K562 (cell line): ENCODE measurements at regions not wholly inside any gene's neighbourhood (a gene's known extent, or its start where the extent isn't known, plus 50 kb on each side); places are given as distances from the start of the nearest gene placed in this dataset.

Source experiments
- ATAC-seq: fragments of 200-7000 bp; cut with Tn5 transposase; 3 replicates; pipeline ENCODE4 v1.9.1; 2020; ENCODE audit warnings: moderate library complexity
- BruUV-seq: library from RNA; stranded (reverse); fragments of 400-500 nt; replicated peaks from 2 replicates; lab custom pipeline; 2021; lab: Mats Ljungman, UMichigan
- CTCF ChIA-PET: fragments of 300-600 bp; formaldehyde crosslinking; extraction: SDS; loops from one replicate; lab custom pipeline; 2021; ENCODE audit warnings: low intra/inter-chr PET ratio; lab: Yijun Ruan, JAX
- POLR2A ChIA-PET: fragments of 300-600, 350-650 bp; sonication (Branson Sonifier 250); formaldehyde crosslinking; extraction: SDS; loops from one replicate; lab custom pipeline; 2021; ENCODE audit warnings: antibody characterized with exemption, inconsistent platforms; lab: Yijun Ruan, JAX
- DNase-seq, 4 experiments: peaks; one replicate each; pipeline versions ENCODE4 v3.0.0 to v3.0.0-alpha.2; 2011 to 2018; ENCODE audit warnings: low spot score in 3 of 4, mixed read lengths in 3 of 4; ENCODE audit errors: extremely low read depth in 1 of 4
- FAIRE-seq: peaks from 2 replicates; lab custom pipeline; 2011; peaks lifted over from hg19 to GRCh38; lab: Jason Lieb, UNC
- H2AFZ ChIP-seq: 2 replicates; pipeline ENCODE4 v1.6.0; 2011; ENCODE audit warnings: low read depth, low read length, control low read depth, inconsistent platforms
- H3K27ac ChIP-seq: fragments of 200-600 bp; 3 replicates; pipeline ENCODE4 v1.8.0; 2011; ENCODE audit warnings: low read depth, mild to moderate bottlenecking, control low read depth, inconsistent platforms, low read length, moderate library complexity, mixed read lengths; ENCODE audit errors: extremely low read depth
- H3K27me3 ChIP-seq, 2 experiments: fragments of 300-600 bp in 1 of 2; 2 replicates in 1 of 2; 3 replicates in 1 of 2; pipeline versions ENCODE4 v1.6.0 to v1.8.0; 2011; ENCODE audit warnings: inconsistent platforms in 2 of 2, low read length in 2 of 2, mild to moderate bottlenecking in 1 of 2, mixed read lengths in 1 of 2, moderate library complexity in 1 of 2; ENCODE audit not compliant: control insufficient read depth in 2 of 2, insufficient read depth in 2 of 2
- H3K36me3 ChIP-seq: fragments of 300-600 bp; 3 replicates; pipeline ENCODE4 v1.8.0; 2011; ENCODE audit warnings: mild to moderate bottlenecking, low read length, inconsistent platforms; ENCODE audit not compliant: control insufficient read depth, insufficient read depth
- H3K4me1 ChIP-seq, 2 experiments: fragments of 200-600 bp in 1 of 2; replicated peaks in 1 of 2; 2 replicates in 1 of 2; 3 replicates in 1 of 2; pipeline versions ENCODE4 v1.5.1 to v1.8.0; 2011; ENCODE audit warnings: inconsistent platforms in 2 of 2, low read length in 2 of 2, mild to moderate bottlenecking in 1 of 2, mixed read lengths in 1 of 2, moderate library complexity in 1 of 2; ENCODE audit not compliant: control insufficient read depth in 2 of 2, insufficient read depth in 2 of 2
- H3K4me2 ChIP-seq: 2 replicates; pipeline ENCODE4 v1.6.1; 2011; ENCODE audit warnings: low read length, control low read depth, inconsistent platforms, mixed read lengths; ENCODE audit not compliant: insufficient read depth
- H3K4me3 ChIP-seq: fragments of 200-600 bp; sonication (generic), shearing (Covaris generic); 2 replicates; pipeline ENCODE4 v1.5.1; 2016; ENCODE audit warnings: control low read depth, inconsistent platforms
- H3K79me2 ChIP-seq: fragments of 200-600 bp; 3 replicates; pipeline ENCODE4 v1.8.0; 2011; ENCODE audit warnings: low read length, inconsistent platforms; ENCODE audit not compliant: control insufficient read depth, insufficient read depth
- H3K9ac ChIP-seq, 2 experiments: 2 replicates each; pipeline versions ENCODE4 v1.6.0 to v1.6.1; 2011; ENCODE audit warnings: low read depth in 2 of 2, low read length in 2 of 2, control low read depth in 1 of 2, inconsistent platforms in 1 of 2, mild to moderate bottlenecking in 1 of 2, mixed read lengths in 1 of 2; ENCODE audit not compliant: insufficient read depth in 1 of 2
- H3K9me1 ChIP-seq: one replicate; pipeline ENCODE4 v1.6.0; 2011; ENCODE audit warnings: inconsistent platforms, mild to moderate bottlenecking, low read length, moderate library complexity; ENCODE audit not compliant: control insufficient read depth, insufficient read depth
- H3K9me3 ChIP-seq: replicated peaks from 2 replicates; pipeline ENCODE4 v1.5.1; 2011; ENCODE audit warnings: low read depth, low read length, inconsistent platforms; ENCODE audit not compliant: control insufficient read depth, insufficient read depth
- H4K20me1 ChIP-seq: replicated peaks from 2 replicates; pipeline ENCODE4 v1.6.1; 2011; ENCODE audit warnings: low read length, inconsistent platforms, mixed read lengths; ENCODE audit not compliant: control insufficient read depth, insufficient read depth
- ARNT ChIP-seq, 2 experiments: fragments of 450-650 bp; IDR thresholded peaks; 2 replicates each; pipeline ENCODE4 v1.6.1; 2016; ENCODE audit warnings: mild to moderate bottlenecking in 1 of 2
- ASH1L ChIP-seq: fragments of 450-650 bp; IDR thresholded peaks from 2 replicates; pipeline ENCODE4 v1.6.1; 2018; ENCODE audit warnings: borderline replicate concordance, mild to moderate bottlenecking, low read depth; ENCODE audit not compliant: partially characterized antibody
- CBX2 ChIP-seq: fragments of 200-600 bp; sonication (generic); IDR thresholded peaks from one replicate; pipeline ENCODE4 v1.6.1; 2012; ENCODE audit warnings: mild to moderate bottlenecking, low read length, inconsistent platforms; ENCODE audit not compliant: insufficient read depth, poor library complexity, severe bottlenecking
- CC2D1A ChIP-seq: fragments of 450-650 bp; IDR thresholded peaks from 2 replicates; pipeline ENCODE4 v1.6.1; 2017; ENCODE audit warnings: mild to moderate bottlenecking
- COPS2 ChIP-seq: fragments of 450-650 bp; conservative IDR thresholded peaks from 2 replicates; pipeline ENCODE4 v1.6.1; 2016; ENCODE audit warnings: mild to moderate bottlenecking, moderate library complexity
- CREBBP ChIP-seq: IDR thresholded peaks from one replicate; pipeline ENCODE4 v1.6.1; 2012; ENCODE audit warnings: low read depth, mild to moderate bottlenecking, control low read depth, inconsistent platforms, low read length
- EGR1 ChIP-seq: fragments of 450-650 bp; conservative IDR thresholded peaks from 2 replicates; pipeline ENCODE4 v1.6.1; 2017; ENCODE audit warnings: mild to moderate bottlenecking
- GTF2B ChIP-seq: IDR thresholded peaks from 2 replicates; pipeline ENCODE4 v1.6.1; 2011; ENCODE audit not compliant: insufficient read length; ENCODE audit errors: extremely low read depth
- HDAC1 ChIP-seq, 2 experiments: fragments of 450-650 bp; IDR thresholded peaks; 2 replicates each; pipeline ENCODE4 v1.6.1; 2016 to 2017; ENCODE audit warnings: inconsistent platforms in 1 of 2, mild to moderate bottlenecking in 1 of 2, moderate library complexity in 1 of 2
- HES1 ChIP-seq: fragments of 450-650 bp; IDR thresholded peaks from 2 replicates; pipeline ENCODE4 v1.6.1; 2016; ENCODE audit warnings: low read depth, mild to moderate bottlenecking, moderate library complexity
- NCOA4 ChIP-seq: fragments of 450-650 bp; IDR thresholded peaks from 2 replicates; pipeline ENCODE4 v1.6.1; 2018; ENCODE audit warnings: mild to moderate bottlenecking; ENCODE audit not compliant: partially characterized antibody
- NFXL1 ChIP-seq: fragments of 450-650 bp; formaldehyde crosslinking; IDR thresholded peaks from 2 replicates; pipeline ENCODE4 v1.4.0; 2021; ENCODE audit warnings: mild to moderate bottlenecking
- NUFIP1 ChIP-seq: fragments of 450-650 bp; IDR thresholded peaks from 2 replicates; pipeline ENCODE4 v1.6.1; 2018; ENCODE audit not compliant: partially characterized antibody
- RFX5 ChIP-seq: IDR thresholded peaks from 2 replicates; pipeline ENCODE4 v1.6.1; 2011; ENCODE audit warnings: low read depth, mild to moderate bottlenecking, improper control_type of control experiment, low read length
- SMAD3 ChIP-seq: fragments of 450-650 bp; formaldehyde crosslinking; conservative IDR thresholded peaks from 2 replicates; pipeline ENCODE4 v1.4.0; 2020; ENCODE audit warnings: mild to moderate bottlenecking
- SRSF1 ChIP-seq: fragments of 200-400 bp; formaldehyde crosslinking; IDR thresholded peaks from 2 replicates; pipeline ENCODE4 v1.6.1; 2017; ENCODE audit warnings: mild to moderate bottlenecking, low read depth, low read length, moderate library complexity
- ZNF3 ChIP-seq: fragments of 250-450 bp; sonication (Bioruptor Pico); IDR thresholded peaks from 2 replicates; pipeline ENCODE4 v1.5.0; 2021; ENCODE audit warnings: mild to moderate bottlenecking, moderate library complexity
- ZNF785 ChIP-seq: fragments of 250-450 bp; sonication (Bioruptor Pico); IDR thresholded peaks from 2 replicates; pipeline ENCODE4 v1.4.0; 2020; ENCODE audit warnings: mild to moderate bottlenecking
- WGBS: fragments of 100-300 bp; shearing (Covaris generic); methylation state at CpG from one replicate; pipeline ENCODE4 v1.1.6; 2016; ENCODE audit warnings: low coverage, mixed read lengths; ENCODE audit not compliant: insufficient coverage; ENCODE audit errors: missing lambda C conversion rate; 5-methylcytosine and 5-hydroxymethylcytosine counted together
- in situ Hi-C: fragments of 300-500 bp; cut with MboI; formaldehyde crosslinking; loops from 4 replicates; pipeline ENCODE4 v1.15.0; 2018; ENCODE audit warnings: inconsistent platforms, mixed read lengths
- intact Hi-C: fragments of 100-400 bp; cut with micrococcal nuclease; formaldehyde crosslinking; loops from 2 replicates; pipeline ENCODE4 v1.14.2; 2022
- TF ChIP-seq, protein P1 (sequence below): conservative IDR thresholded peaks from 2 replicates; pipeline ENCODE4 v1.6.1; 2011; ENCODE audit warnings: low read depth, mild to moderate bottlenecking, low read length; ENCODE audit not compliant: control insufficient read depth
- TF ChIP-seq, protein P2 (sequence below): sonication (generic); formaldehyde crosslinking; IDR thresholded peaks from 2 replicates; pipeline ENCODE4 v1.8.0; 2022; ENCODE audit warnings: mild to moderate bottlenecking, missing genetic modification reagents, borderline replicate concordance

- ChIA-PET CTCF (no interaction called here), POLR2A (no interaction called here)
- Histone ChIP-seq H3K27me3 (peaks cover 0 to under 1% of the 10 kb centered on the region in 2 experiments; a peak in 2 of 5 replicates), H3K36me3 (no peaks in the 10 kb centered on the region), H3K79me2 (no peaks in the 10 kb centered on the region), H3K4me3 (no peak overlapping the region), H2AFZ (no peak overlapping the region), H3K9me3 (no peaks in the 10 kb centered on the region), H3K9me1 (no peaks in the 10 kb centered on the region), H3K27ac (no peak overlapping the region), H3K9ac (no peak overlapping the region), H4K20me1 (no peaks in the 10 kb centered on the region), H3K4me1 (no peaks in the 10 kb centered on the region; a peak in 1 of 5 replicates), H3K4me2 (no peak overlapping the region)
- in situ Hi-C loops, result no loop called here
- no TSS peak for BruUV-seq
- FAIRE-seq (no peak), DNase-seq (no peak), ATAC-seq (no peak)
- WGBS, result 4% methylated on average over 8 of the region's 11 CpGs
- intact Hi-C loops, result no loop called here
- TF ChIP-seq ZNF3 (CRISPR knock-in tag), result no peak
- no peak for TF ChIP-seq GTF2B
- TF ChIP-seq EGR1, result no peak
- TF ChIP-seq ZNF785 (CRISPR knock-in tag), result no peak
- no peak for TF ChIP-seq ARNT (IDR thresholded peaks at IDR 0.05)
- TF ChIP-seq CC2D1A, result no peak
- TF ChIP-seq NCOA4, result no peak
- no peak for TF ChIP-seq RFX5
- TF ChIP-seq NFXL1 (CRISPR knock-in tag), result no peak
- no peak for TF ChIP-seq HDAC1 (IDR thresholded peaks at IDR 0.05)
- no peak for TF ChIP-seq SMAD3 (CRISPR knock-in tag)
- TF ChIP-seq CBX2, result no peak
- no peak for TF ChIP-seq ASH1L
- TF ChIP-seq, protein P1, sequence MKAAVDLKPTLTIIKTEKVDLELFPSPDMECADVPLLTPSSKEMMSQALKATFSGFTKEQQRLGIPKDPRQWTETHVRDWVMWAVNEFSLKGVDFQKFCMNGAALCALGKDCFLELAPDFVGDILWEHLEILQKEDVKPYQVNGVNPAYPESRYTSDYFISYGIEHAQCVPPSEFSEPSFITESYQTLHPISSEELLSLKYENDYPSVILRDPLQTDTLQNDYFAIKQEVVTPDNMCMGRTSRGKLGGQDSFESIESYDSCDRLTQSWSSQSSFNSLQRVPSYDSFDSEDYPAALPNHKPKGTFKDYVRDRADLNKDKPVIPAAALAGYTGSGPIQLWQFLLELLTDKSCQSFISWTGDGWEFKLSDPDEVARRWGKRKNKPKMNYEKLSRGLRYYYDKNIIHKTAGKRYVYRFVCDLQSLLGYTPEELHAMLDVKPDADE, result no peak
- no peak for TF ChIP-seq HES1
- TF ChIP-seq, protein P2, sequence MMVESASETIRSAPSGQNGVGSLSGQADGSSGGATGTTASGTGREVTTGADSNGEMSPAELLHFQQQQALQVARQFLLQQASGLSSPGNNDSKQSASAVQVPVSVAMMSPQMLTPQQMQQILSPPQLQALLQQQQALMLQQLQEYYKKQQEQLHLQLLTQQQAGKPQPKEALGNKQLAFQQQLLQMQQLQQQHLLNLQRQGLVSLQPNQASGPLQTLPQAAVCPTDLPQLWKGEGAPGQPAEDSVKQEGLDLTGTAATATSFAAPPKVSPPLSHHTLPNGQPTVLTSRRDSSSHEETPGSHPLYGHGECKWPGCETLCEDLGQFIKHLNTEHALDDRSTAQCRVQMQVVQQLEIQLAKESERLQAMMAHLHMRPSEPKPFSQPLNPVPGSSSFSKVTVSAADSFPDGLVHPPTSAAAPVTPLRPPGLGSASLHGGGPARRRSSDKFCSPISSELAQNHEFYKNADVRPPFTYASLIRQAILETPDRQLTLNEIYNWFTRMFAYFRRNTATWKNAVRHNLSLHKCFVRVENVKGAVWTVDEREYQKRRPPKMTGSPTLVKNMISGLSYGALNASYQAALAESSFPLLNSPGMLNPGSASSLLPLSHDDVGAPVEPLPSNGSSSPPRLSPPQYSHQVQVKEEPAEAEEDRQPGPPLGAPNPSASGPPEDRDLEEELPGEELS (CRISPR knock-in tag), result no peak
- no peak for TF ChIP-seq COPS2
- TF ChIP-seq CREBBP, result no peak
- TF ChIP-seq SRSF1, result no peak
- TF ChIP-seq NUFIP1, result no peak
These were observed 162.4 kb upstream of the PPP2R2D start for GRCh38 chr10:131738396-131738735.
